Fibroblast of pulmonary artery (primary cell): ENCODE measurements at regions not wholly inside any gene's neighbourhood (a gene's known extent, or its start where the extent isn't known, plus 50 kb on each side); places are given as distances from the start of the nearest gene placed in this dataset.

Experiments
- DNase-seq: peaks from one replicate; pipeline ENCODE4 v3.0.0-alpha.2; 2010; ENCODE audit warnings: low read depth
- H3K4me3 ChIP-seq: replicated peaks from 2 replicates; pipeline ENCODE4 v1.5.1; 2011; ENCODE audit warnings: low read depth, mild to moderate bottlenecking, control low read depth, low read length, moderate library complexity
- CTCF ChIP-seq: IDR thresholded peaks from 2 replicates; pipeline ENCODE4 v1.5.1; 2011; ENCODE audit warnings: mild to moderate bottlenecking, control low read depth, low read length, inconsistent platforms; ENCODE audit errors: missing control alignments

- H3K4me3 ChIP-seq = no peak overlapping the region
- no peak for TF ChIP-seq CTCF
- DNase-seq = no peak
Measured at GRCh38 chr4:35697210-35697736, 547.0 kb downstream of the ARAP2 start.

- no peak overlapping the region for H3K4me3 ChIP-seq
- no peak for DNase-seq
- no peak for TF ChIP-seq CTCF
Measured at GRCh38 chr4:35700663-35701062, 543.7 kb downstream of the ARAP2 start.

GRCh38 chr4:35709080-35709479, 535.2 kb downstream of the ARAP2 start:
- no peak for DNase-seq
- TF ChIP-seq CTCF = no peak
- no peak overlapping the region for H3K4me3 ChIP-seq

DNA sequence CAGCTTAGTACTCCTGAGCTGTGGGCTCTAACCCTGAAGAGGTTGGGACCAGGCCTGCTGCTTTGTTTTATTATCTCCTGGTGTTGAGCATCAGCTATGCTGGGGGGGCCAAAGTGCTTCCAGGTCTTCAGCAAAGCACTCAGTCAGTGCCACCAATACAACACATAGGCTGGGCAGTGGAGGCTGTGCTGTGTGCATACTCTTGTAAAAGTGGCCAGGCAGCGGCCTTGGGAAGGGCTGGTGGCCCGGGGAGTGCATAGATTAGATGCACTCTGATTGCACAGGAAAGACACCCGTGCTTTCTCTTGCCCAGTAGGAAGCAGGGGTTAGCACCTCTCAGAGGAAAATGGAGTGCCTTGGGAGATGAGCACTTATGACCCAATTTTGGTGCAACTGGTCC, 534.0 kb downstream of the ARAP2 start:
- no peak for DNase-seq
- TF ChIP-seq CTCF = no peak
- no peak overlapping the region for H3K4me3 ChIP-seq

GRCh38 chr4:35711127-35711526, 533.2 kb downstream of the ARAP2 start:
- no peak overlapping the region for H3K4me3 ChIP-seq
- no peak for TF ChIP-seq CTCF
- no peak for DNase-seq

DNA sequence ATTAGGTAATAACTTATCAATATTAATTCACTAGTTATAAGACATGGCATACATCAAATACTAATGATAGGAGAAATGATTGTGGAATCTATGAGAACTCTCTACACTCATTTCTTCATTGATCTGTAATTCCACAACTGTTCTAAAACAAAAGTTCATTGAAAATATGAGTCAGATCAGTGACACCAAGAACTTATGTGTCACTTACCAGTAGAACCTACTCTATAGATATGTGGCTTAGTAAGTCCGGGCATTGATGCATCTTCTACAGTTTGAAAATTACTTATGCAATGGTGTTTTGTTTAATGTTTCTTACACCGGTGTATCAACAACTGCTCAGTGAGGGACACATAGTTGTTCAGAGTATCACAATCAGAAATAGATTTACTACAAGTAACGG, 520.3 kb downstream of the ARAP2 start:
- DNase-seq = no peak
- no peak overlapping the region for H3K4me3 ChIP-seq
- TF ChIP-seq CTCF = no peak

GRCh38 chr4:35725131-35725530, 519.2 kb downstream of the ARAP2 start:
- no peak for TF ChIP-seq CTCF
- no peak overlapping the region for H3K4me3 ChIP-seq

More at GRCh38 chr4:35725131-35725530, 519.2 kb downstream of the ARAP2 start:
- DNase-seq = no peak
